GM15510 (cell line): ENCODE measurements at regions not wholly inside any gene's neighbourhood (a gene's known extent, or its start where the extent isn't known, plus 50 kb on each side); places are given as distances from the start of the nearest gene placed in this dataset.

Experiments
- POLR2A ChIP-seq: IDR thresholded peaks from 3 replicates; pipeline ENCODE4 v1.6.1; 2011; ENCODE audit warnings: borderline replicate concordance; ENCODE audit not compliant: insufficient read length; ENCODE audit errors: extremely low read depth

- TF ChIP-seq POLR2A = no peak
Measured at GRCh38 chr5:125244531-125244930, 498.1 kb upstream of the ZNF608 start.

GRCh38 chr5:125245216-125245615 is 498.8 kb upstream of the ZNF608 start:
- TF ChIP-seq POLR2A = no peak

GRCh38 chr5:125249400-125249799 is 503.0 kb upstream of the ZNF608 start:
- no peak for TF ChIP-seq POLR2A

GRCh38 chr5:125251703-125252102 is 505.3 kb upstream of the ZNF608 start:
- TF ChIP-seq POLR2A = no peak

- TF ChIP-seq POLR2A = no peak
Measured at GRCh38 chr5:125254267-125254666, 507.8 kb upstream of the ZNF608 start.

GRCh38 chr5:125256296-125256695 is 509.9 kb upstream of the ZNF608 start:
- no peak for TF ChIP-seq POLR2A

- no peak for TF ChIP-seq POLR2A
Measured at GRCh38 chr5:125257057-125257972, 510.9 kb upstream of the ZNF608 start.

- TF ChIP-seq POLR2A = no peak
Measured at GRCh38 chr5:125257997-125258396, 511.6 kb upstream of the ZNF608 start.

GRCh38 chr5:125258615-125259014 is 512.2 kb upstream of the ZNF608 start:
- TF ChIP-seq POLR2A = no peak

- TF ChIP-seq POLR2A = no peak
Measured at GRCh38 chr5:125261505-125262250, 515.2 kb upstream of the ZNF608 start.

- TF ChIP-seq POLR2A = no peak
Measured at GRCh38 chr5:125262782-125263181, 516.3 kb upstream of the ZNF608 start.

- no peak for TF ChIP-seq POLR2A
Measured at GRCh38 chr5:125263356-125263755, 516.9 kb upstream of the ZNF608 start.

GRCh38 chr5:125266106-125266505 is 519.7 kb upstream of the ZNF608 start:
- no peak for TF ChIP-seq POLR2A

- no peak for TF ChIP-seq POLR2A
Measured at GRCh38 chr5:125267636-125268248, 521.3 kb upstream of the ZNF608 start.

GRCh38 chr5:125269926-125270325 is 523.5 kb upstream of the ZNF608 start:
- TF ChIP-seq POLR2A = no peak
